HG03064 (cell line): ENCODE measurements at regions not wholly inside any gene's neighbourhood (a gene's known extent, or its start where the extent isn't known, plus 50 kb on each side); places are given as distances from the start of the nearest gene placed in this dataset.

ENCODE experiments used
- ATAC-seq: cut with Tn5 transposase; IDR thresholded peaks from one replicate; pipeline ENCODE4 v1.9.1; 2021; ENCODE audit warnings: low read depth; ENCODE audit not compliant: unreplicated experiment

DNA sequence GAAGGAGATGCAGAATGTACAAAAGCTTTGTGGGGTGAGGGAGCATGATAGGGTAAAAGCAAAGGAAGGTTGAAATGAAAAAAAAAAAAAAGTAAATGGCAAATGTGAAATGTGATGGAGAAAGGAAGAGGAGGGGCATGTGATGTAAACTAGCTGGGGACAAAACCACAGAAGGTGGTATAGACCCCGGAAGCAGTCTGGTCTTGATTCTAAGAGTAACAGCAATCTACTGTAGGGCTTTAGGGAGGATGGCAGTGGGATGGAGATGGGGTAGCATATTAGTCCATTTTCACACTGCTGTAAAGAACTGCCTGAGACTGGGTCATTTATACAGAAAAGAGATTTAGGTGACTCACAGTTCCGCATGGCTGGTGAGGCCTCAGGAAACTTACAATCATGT lies 362.0 kb downstream of the SOCS6 start:
- no peak for ATAC-seq

DNA sequence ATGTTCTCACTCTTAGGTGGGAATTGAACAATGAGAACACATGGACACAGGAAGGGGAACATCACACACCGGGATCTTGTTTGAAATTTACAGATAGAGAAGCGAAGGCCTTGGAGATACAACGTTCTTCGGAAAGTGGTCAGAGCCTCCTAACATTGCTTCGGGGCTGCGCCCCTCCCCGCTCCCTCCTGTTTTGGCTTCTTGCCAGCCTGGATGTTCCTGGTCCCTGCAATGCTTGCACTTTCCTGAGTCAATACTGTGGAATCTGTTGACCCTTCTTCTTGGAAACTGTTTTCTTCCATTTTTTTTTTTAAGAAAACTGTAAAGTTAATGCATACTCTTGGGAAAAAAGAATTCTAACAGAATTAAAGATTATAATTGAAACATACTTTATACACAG lies 360.8 kb downstream of the SOCS6 start:
- ATAC-seq: no peak

DNA sequence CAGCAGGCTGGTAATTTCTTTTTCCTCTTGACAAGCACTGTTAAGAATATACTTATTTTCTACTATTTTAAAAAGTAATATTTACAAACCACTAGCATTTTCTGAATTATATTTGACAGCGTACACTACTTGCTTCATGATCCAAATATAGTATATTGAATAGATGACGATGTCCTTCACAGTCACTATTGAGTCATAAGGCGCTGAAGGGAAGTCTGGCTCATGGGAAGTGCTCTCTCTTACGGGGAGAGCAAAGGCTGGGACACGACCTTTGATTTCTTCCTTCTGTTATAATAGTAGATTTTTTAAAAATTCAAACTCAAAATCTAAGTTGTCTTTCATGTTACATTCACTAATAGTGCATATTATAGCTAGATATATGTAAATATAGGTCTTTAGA lies 357.1 kb downstream of the SOCS6 start:
- ATAC-seq: no peak

- no peak for ATAC-seq
Measured at GRCh38 chr18:70643812-70644211, 355.0 kb downstream of the SOCS6 start.

DNA sequence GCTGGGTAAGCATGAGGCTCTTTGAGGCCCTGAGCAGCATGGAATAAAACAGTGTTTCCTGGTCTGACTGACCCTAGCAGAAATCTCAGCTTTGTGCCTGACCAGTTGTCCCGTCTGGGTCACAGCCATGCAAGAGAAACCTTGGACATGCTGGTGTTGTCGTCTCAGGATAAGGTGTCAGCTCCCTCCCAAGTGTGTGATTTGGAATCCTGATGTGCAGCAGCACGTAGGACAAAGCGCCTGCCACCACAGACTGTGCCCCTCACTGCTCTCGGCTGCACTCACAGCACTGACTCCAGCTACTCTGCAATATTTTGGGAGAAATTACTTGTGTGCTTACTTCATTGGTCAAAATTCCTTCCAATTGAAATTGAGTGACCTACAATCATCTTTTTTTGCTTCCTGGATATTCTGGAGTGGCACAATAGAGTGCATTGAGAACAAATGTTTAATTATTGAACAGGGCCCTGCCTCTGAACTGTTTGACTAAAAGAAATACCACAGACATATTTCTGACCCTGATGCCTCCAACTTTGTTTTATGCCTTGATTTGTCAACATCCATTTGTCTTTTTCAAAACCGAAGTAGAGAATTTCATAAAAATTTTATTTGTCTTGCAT lies 352.4 kb downstream of the SOCS6 start:
- ATAC-seq: no peak

DNA sequence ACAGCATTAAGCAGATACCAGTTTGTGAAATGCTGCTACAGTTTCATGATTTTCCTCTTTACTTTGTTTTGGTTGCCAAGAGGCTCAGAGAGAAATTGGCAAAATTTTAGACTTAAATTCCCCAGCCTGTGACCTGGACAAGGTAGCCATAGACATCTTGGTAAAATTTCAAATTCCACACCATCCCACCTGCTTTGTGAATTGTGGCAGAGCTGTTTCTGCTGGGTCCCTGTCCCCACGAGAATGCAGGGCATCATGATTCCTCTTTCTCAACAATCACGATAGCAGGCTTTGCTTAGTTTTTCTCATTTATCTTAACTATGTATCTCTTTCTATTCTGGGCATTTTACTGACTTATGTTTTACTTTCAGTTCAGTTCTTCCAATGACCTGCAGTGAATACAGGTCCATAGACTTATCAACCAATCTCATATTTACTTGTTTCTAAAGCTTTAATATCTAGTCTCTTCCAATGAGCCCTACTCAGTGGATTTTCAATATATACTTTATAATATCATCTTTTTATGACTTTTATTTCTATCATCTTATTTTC lies 351.6 kb downstream of the SOCS6 start:
- ATAC-seq: no peak

DNA sequence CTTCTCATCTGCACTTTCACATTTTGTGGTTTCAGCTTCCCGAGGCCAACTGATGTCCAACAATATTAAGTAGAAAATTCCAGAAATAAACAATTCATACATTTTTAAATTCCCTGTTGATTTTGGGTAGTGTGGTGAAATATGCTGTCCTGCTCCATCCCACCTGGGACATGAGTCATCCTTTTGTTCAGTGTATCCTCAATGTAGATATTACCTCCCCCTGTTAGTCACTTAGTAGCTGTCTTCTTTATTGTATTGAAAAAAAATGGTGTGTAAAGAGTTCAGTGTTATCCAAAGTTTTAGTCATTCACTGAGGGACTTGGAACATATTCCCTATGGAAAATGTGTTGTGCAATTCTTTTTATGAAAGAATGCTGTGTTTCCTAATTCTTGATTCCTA lies 348.1 kb downstream of the SOCS6 start:
- ATAC-seq: no peak

DNA sequence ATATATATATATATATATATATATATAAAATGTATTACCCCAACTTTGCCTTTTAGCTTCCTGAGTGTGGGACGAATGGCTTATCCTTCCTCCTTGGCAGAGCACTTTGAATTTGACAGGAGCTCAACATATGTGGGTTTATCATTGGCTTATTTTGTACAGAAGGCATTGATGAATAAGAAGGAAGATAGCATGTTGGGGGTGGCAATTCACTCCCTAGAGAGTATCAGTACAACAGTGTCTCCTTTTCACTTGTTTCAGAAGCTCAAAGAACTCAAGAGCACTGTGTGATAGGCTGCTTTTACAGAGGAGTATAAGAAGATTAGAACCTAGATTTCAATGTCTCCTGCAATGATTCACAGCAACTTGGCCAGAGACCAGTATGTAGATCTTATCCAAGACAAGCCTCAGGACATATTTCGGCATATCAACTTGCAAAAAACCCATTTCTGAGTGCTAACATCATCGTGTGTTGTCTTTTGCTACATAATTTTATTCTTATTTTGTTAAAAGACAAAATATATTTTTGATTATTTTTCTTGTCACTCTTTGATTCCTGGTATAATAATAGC lies 345.8 kb downstream of the SOCS6 start:
- no peak for ATAC-seq

DNA sequence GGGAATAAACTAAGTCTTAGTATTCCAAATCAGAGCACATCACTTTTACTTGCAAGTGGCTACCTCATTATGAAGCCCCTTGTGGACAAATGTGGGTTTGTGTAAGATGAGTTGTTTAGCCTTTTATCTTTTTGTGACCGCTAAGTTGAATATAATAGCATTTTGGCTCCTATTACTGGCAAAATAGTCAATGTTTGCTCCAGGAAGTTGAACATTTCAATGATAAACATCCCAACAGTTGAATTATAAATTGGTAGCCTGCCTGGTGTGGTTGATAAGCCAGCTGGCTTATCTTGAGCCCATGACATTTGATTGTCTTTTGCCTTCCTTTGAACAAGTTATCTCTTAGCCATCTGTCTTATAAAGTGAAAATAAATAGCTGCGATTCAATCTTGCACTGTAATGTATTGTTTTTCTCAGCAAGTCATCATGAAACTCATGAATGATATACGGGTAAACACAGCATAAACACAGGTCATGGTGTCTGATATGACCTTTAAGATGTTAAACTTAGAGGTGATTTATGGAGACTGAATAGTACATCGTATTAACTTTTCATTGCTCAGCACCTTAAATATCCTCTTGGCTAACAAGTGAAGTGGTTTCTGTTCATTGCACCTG lies 338.4 kb downstream of the SOCS6 start:
- no peak for ATAC-seq

DNA sequence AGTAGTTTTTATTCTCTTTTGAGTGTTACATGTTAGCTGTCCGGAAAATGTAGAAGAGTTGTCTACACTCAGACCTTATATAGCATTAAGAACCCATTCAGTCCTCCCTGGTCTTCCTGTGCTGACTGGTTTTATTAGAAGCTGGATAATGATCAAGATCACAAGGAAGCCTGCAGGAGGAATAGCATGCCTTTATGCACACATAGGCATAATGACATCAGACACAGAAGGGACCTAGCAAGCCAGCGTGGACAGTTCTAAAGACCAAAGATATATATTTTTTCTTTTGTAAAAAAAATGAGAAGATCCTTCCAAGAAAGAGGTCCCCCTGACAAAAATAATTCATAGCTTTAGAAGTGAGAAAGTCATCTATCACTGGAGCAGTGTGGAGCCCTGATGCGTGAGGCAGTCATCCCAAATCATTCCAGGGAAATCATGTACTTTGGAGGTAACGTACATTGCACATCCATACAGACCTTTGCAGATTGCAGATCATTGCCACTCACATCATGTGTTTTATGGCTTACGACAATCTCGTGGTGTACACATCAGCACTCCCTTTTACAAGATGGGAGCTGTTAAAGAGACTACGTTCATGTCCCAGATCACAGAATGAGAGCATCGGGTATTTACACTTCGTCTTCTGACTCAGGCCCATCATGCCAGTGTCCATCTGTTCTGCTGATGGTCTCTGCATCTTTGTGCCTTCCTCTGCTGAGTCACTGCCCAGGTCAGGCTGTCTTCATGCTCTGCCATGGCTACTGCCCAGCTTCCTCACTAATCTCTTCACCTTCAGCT lies 334.0 kb downstream of the SOCS6 start:
- no peak for ATAC-seq

DNA sequence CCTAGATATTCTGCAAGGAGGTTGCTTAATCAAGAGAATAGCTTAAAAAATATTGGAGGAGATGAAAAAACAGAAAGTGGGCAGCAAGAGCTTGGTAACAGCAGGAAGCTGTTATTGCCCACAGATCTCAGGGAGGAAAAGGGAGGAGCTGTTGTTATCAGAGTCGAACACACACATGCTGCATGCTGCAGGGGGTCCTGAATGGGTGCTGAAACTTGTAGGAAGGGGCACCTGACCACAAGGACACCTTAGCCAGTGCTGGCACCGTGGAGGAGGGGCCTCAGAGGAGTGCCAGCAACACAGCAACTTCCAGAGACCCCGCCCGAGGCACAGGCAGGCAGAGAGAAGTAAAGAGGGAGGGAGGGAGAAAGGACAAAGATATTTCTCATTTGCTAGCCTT lies 332.9 kb downstream of the SOCS6 start:
- no peak for ATAC-seq

DNA sequence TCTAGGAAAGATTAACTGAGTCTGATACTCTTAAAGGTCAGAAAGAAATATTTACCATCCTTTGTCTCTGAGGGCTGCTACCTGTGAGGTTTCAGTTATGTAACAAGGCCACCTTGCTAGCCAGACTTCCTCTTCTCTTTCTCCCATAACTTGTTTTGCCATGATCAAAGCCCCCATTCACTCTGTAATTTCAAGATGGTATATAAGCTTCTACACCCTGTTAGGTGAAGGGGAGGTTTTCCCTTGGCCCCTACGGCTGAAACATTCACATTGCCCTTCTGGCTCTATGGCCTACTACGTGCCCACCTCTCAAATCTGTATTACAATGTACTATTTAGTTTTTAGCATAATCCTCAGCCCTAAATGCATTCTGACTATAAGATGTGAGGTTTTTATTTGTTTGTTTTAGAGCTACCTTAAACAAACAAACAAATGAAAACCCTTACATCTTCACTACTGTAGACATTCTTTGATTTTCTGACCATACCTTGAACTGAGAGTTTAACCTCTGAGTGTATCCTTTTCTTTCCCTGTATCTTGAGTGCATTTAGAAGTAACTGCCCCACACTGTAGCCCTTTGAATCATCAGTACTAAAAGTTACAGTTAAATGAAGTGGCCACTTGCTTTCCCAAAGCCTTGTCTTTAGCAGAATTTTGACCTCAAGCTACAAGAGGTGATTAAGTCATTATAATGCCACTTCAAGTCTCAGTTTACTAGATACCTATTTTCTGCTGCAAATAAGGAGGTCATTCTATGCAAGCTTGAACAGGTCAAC lies 332.2 kb downstream of the SOCS6 start:
- ATAC-seq: no peak

DNA sequence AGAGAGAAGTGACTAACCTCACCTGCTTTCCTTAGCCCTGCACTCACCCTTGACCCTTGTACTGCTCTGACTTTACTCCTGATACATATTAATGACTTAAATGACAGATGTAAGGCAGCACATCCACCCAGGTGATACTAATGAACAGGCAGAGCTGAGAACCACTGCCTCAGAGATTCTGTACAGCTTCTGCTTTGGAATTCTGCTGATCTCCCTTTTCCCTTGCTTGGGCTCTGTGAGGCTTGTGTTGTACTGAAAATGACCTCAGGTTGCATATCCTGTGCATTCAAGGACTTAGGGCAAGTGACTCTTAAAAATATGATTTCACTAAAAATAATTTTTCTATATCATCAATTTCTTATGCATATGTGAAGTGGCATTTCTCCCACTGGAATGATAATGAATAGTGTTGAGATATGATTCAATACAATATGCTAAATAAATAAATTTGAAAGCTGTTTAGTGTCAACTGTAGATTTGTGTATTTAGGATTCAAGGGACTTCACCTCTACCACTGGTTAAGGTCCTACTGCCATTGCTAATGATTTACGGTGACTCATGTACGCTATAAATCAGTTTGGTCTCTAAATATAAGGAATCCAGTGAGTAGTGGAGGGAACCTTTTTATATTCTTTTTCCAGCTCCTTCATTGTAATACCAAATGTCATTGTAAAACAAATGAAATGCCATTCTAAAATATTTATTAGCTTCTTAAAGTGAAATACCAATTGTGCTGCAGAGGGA lies 328.3 kb downstream of the SOCS6 start:
- no peak for ATAC-seq

GRCh38 chr18:70600225-70600925 lies 311.5 kb downstream of the SOCS6 start:
- no peak for ATAC-seq

- no peak for ATAC-seq
Measured at GRCh38 chr18:70598406-70598805, 309.6 kb downstream of the SOCS6 start.

DNA sequence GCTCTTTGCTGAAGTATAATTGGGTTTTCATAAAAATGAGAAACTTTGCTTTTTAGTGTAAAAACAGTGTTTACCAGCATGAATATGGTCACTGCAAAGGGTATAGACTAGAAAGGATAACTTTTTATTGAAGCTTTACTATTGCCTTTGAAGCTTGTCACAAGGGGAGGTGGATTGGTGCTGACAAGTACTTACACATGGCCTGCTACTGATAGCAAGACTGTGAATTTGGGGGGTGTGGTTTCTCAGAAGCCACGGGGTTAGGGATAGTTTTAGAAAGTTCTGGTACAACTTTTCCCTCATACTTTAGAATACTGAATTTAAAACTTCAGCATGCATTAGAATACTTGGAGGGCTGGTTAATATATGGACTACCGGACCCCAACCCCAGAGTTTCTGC lies 294.1 kb downstream of the SOCS6 start:
- ATAC-seq: no peak

- ATAC-seq: no peak
Measured at GRCh38 chr18:70578480-70578879, 289.6 kb downstream of the SOCS6 start.

DNA sequence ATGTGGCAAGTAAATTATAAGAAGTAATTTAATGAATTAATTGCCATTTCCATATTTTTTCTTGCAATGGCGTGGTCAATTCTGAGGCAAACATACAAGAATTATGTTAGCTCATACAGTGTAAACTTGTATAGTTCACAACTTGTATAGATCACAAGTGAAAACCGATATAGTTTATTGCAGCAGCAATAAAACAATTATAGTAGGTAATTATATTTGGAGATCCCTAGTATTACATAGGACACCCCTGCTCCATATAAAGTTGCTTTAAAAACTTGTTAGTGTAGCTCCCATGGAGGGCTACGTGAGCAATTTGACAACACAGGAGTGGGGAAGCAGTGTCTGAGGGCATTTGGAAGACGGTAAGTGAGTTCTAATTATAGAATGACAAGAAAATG lies 288.2 kb downstream of the SOCS6 start:
- no peak for ATAC-seq

- no peak for ATAC-seq
Measured at GRCh38 chr18:70576276-70577022, 287.6 kb downstream of the SOCS6 start.
